Suprapubic skin (tissue), 4 donors: ENCODE measurements at regions not wholly inside any gene's neighbourhood (a gene's known extent, or its start where the extent isn't known, plus 50 kb on each side); places are given as distances from the start of the nearest gene placed in this dataset.

Experiments used
- DNase-seq, 2 donors: peaks; one replicate each; pipeline ENCODE4 v3.0.0-alpha.2; 2019; ENCODE audit warnings: low spot score in 2 of 2
- H3K27ac ChIP-seq: fragments of 200-600 bp; sonication (generic); one replicate; pipeline ENCODE4 v1.5.1; 2019
- H3K27me3 ChIP-seq: fragments of 200-600 bp; sonication (generic); one replicate; pipeline ENCODE4 v1.5.1; 2019
- H3K36me3 ChIP-seq: fragments of 200-600 bp; sonication (generic); one replicate; pipeline ENCODE4 v1.5.1; 2019
- H3K4me1 ChIP-seq: fragments of 200-600 bp; sonication (generic); one replicate; pipeline ENCODE4 v1.5.1; 2019
- H3K4me3 ChIP-seq: fragments of 200-600 bp; sonication (generic); one replicate; pipeline ENCODE4 v1.5.1; 2019; ENCODE audit warnings: mild to moderate bottlenecking
- H3K9me3 ChIP-seq: fragments of 200-600 bp; sonication (generic); one replicate; pipeline ENCODE4 v1.5.1; 2019
- EP300 ChIP-seq: sonication (generic); formaldehyde crosslinking; IDR thresholded peaks from one replicate; pipeline ENCODE4 v1.6.1; 2017; ENCODE audit warnings: antibody characterized with exemption
- POLR2A ChIP-seq, 2 donors: fragments of 450-650 bp; IDR thresholded peaks; one replicate each; pipeline ENCODE4 v1.6.1; 2017; ENCODE audit warnings: antibody characterized with exemption in 2 of 2, mild to moderate bottlenecking in 2 of 2, moderate library complexity in 2 of 2
- POLR2AphosphoS5 ChIP-seq, 3 donors: sonication (generic); formaldehyde crosslinking; IDR thresholded peaks; one replicate each; pipeline ENCODE4 v1.6.1; 2017; ENCODE audit warnings: antibody characterized with exemption in 3 of 3
- WGBS: methylation state at CpG from one replicate; pipeline ENCODE4 v1.1.5; 2018; 5-methylcytosine and 5-hydroxymethylcytosine counted together
- TF ChIP-seq, protein P1 (sequence below), 2 donors: fragments of 200-600 bp in 1 of 2; fragments of 450-650 bp in 1 of 2; sonication (generic) in 1 of 2; IDR thresholded peaks; one replicate each; pipeline ENCODE4 v1.5.1; 2016 to 2019; ENCODE audit warnings: antibody characterized with exemption in 2 of 2, mild to moderate bottlenecking in 1 of 2, moderate library complexity in 1 of 2

DNA sequence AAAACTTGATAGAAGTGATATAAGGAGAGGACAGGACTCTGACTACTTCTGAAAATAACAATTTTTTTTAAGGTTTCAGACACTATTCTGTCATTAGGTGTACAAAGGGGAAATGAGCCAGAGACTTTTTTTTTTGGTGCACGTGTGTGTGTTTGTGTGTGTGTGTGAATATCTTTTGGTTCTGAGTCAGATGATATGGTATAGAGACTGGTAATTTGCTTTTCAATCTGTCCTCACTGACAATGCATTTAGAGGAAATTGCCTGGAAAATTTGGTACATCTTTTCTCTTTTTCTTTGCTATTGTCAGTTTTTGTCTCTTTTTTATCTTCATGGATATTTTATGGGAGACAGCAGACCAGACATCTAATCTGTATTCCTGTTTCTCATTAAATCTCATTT lies 59.3 kb downstream of the DDIT4L start:
- WGBS, result 60% methylated on average over 1 of the region's 1 CpG
- TF ChIP-seq, protein P1, sequence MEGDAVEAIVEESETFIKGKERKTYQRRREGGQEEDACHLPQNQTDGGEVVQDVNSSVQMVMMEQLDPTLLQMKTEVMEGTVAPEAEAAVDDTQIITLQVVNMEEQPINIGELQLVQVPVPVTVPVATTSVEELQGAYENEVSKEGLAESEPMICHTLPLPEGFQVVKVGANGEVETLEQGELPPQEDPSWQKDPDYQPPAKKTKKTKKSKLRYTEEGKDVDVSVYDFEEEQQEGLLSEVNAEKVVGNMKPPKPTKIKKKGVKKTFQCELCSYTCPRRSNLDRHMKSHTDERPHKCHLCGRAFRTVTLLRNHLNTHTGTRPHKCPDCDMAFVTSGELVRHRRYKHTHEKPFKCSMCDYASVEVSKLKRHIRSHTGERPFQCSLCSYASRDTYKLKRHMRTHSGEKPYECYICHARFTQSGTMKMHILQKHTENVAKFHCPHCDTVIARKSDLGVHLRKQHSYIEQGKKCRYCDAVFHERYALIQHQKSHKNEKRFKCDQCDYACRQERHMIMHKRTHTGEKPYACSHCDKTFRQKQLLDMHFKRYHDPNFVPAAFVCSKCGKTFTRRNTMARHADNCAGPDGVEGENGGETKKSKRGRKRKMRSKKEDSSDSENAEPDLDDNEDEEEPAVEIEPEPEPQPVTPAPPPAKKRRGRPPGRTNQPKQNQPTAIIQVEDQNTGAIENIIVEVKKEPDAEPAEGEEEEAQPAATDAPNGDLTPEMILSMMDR (IDR thresholded peaks at IDR 0.05), result no peak
- TF ChIP-seq EP300, result no peak
- Histone ChIP-seq H3K4me1 (no peaks in the 10 kb centered on the region), H3K9me3 (no peaks in the 10 kb centered on the region), H3K27me3 (no peaks in the 10 kb centered on the region), H3K27ac (no peak overlapping the region), H3K36me3 (no peaks in the 10 kb centered on the region), H3K4me3 (no peak overlapping the region)
- no peak for DNase-seq

DNA sequence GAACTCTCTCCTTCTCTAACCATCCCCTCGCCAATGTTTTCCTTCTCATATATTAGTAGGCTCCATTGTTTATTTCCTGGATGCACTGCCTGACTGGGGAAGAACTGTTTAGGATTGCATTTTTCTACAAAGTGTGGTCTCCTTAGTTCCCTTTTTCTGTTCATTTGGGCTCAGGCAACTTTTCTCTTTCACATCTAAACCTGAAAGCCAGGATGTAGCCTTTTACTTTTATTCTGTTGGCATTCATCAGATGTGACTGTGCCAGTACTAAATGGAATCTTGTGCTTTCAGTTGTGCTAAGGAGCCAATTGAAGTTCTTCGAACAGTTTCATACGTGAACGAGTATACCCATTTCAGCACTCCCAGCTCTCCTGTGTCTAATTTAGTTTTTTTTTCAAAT lies 59.8 kb downstream of the DDIT4L start:
- TF ChIP-seq POLR2AphosphoS5 (IDR thresholded peaks at IDR 0.05) (no peak), EP300 (no peak), POLR2A (IDR thresholded peaks at IDR 0.05) (no peak)
- TF ChIP-seq, protein P1 (IDR thresholded peaks at IDR 0.05), result no peak
- Histone ChIP-seq H3K27me3 (no peaks in the 10 kb centered on the region), H3K4me3 (no peak overlapping the region), H3K9me3 (no peaks in the 10 kb centered on the region), H3K27ac (no peak overlapping the region), H3K36me3 (no peaks in the 10 kb centered on the region), H3K4me1 (no peaks in the 10 kb centered on the region)
- 46% methylated on average over 4 of the region's 4 CpGs for WGBS
- DNase-seq, result no peak

DNA sequence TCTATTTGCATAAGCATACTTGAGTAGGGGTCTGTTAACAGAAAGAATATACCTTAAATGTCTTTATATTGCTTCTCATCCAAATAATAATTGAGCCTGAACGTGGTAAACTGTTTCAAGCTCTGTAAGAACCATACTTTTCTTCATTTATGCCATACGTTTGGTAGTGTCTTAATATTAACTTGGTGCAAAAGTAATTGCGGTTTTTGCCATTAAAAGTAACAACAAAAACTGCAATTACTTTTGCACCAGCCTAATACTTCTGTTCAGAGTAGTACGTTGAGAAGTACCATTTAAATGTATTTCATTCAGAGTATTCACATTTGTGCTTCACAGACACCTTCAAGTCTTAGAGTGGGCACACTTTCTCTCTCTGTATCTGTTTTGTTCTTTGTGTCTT lies 60.5 kb downstream of the DDIT4L start:
- 58% methylated on average over 4 of the region's 4 CpGs for WGBS
- TF ChIP-seq POLR2A (IDR thresholded peaks at IDR 0.05) (no peak), EP300 (no peak), POLR2AphosphoS5 (IDR thresholded peaks at IDR 0.05) (no peak)
- TF ChIP-seq, protein P1 (IDR thresholded peaks at IDR 0.05), result no peak
- Histone ChIP-seq H3K36me3 (no peaks in the 10 kb centered on the region), H3K9me3 (no peaks in the 10 kb centered on the region), H3K27ac (no peak overlapping the region), H3K4me1 (no peaks in the 10 kb centered on the region), H3K27me3 (no peaks in the 10 kb centered on the region), H3K4me3 (no peak overlapping the region)
- DNase-seq, result no peak

DNA sequence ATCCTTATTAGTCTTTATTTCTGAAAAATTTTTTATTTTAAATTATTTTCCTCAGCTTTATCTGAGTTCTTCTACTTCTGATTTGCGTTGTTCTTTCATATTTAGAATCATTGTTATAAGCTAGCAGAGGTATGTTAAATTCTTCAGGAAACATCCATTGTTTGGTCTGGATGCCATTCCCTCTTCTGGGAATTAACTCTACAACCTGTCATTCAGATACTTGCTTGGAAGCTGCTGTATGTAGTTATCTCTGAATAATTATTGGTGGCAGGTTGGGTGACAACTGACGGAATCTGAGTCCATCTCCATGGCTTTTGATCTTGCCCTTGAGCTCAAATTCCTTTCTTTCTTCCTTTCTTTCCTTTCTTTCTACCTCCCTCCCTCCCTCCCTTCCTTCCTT lies 61.9 kb downstream of the DDIT4L start:
- Histone ChIP-seq H3K4me3 (no peak overlapping the region), H3K4me1 (no peaks in the 10 kb centered on the region), H3K27me3 (no peaks in the 10 kb centered on the region), H3K9me3 (no peaks in the 10 kb centered on the region), H3K27ac (no peak overlapping the region), H3K36me3 (no peaks in the 10 kb centered on the region)
- 87% methylated on average over 2 of the region's 2 CpGs for WGBS
- no peak for DNase-seq
- no peak for TF ChIP-seq EP300
- TF ChIP-seq, protein P1 (IDR thresholded peaks at IDR 0.05), result no peak
- no peak for TF ChIP-seq POLR2A (IDR thresholded peaks at IDR 0.05)
- TF ChIP-seq POLR2AphosphoS5 (IDR thresholded peaks at IDR 0.05), result no peak

DNA sequence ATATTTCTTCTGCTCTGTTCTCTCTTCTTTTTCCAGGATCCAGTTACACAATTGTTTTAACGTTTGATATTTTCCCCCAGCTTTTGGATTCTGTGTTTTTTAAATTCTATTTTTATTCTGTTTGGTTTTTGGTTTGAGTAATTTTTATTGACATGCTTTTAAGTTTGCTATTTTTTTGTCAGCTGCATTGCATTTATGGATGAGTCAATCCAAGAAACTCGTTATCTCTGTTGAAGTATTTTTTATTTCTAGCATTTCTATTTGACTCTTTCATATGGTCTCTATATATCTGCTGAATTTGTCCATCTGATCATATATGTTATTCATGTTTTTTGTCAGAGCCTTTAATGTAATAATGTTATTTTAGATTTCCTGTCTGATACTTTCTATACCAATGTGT lies 65.6 kb downstream of the DDIT4L start:
- Histone ChIP-seq H3K36me3 (no peaks in the 10 kb centered on the region), H3K9me3 (no peaks in the 10 kb centered on the region), H3K4me3 (no peak overlapping the region), H3K27me3 (no peaks in the 10 kb centered on the region), H3K27ac (no peak overlapping the region), H3K4me1 (no peaks in the 10 kb centered on the region)
- 35% methylated on average over 2 of the region's 2 CpGs for WGBS
- DNase-seq, result no peak
- TF ChIP-seq POLR2A (IDR thresholded peaks at IDR 0.05) (no peak), POLR2AphosphoS5 (IDR thresholded peaks at IDR 0.05) (no peak), EP300 (no peak)
- TF ChIP-seq, protein P1 (IDR thresholded peaks at IDR 0.05), result no peak
